Erythroblast (primary cell): ENCODE measurements at regions not wholly inside any gene's neighbourhood (a gene's known extent, or its start where the extent isn't known, plus 50 kb on each side); places are given as distances from the start of the nearest gene placed in this dataset.

Experiments
- DNase-seq, 2 experiments: peaks; one replicate each; lab custom pipeline; 2025; lab: John Stamatoyannopoulos, UW
- GATA1 ChIP-seq: IDR thresholded peaks from 2 replicates; pipeline ENCODE4 v1.6.1; 2011; ENCODE audit warnings: low read depth, mild to moderate bottlenecking, control low read depth, low read length, moderate library complexity
- POLR2A ChIP-seq: IDR thresholded peaks from 2 replicates; pipeline ENCODE4 v1.6.1; 2011; ENCODE audit warnings: mild to moderate bottlenecking, low read length

DNA sequence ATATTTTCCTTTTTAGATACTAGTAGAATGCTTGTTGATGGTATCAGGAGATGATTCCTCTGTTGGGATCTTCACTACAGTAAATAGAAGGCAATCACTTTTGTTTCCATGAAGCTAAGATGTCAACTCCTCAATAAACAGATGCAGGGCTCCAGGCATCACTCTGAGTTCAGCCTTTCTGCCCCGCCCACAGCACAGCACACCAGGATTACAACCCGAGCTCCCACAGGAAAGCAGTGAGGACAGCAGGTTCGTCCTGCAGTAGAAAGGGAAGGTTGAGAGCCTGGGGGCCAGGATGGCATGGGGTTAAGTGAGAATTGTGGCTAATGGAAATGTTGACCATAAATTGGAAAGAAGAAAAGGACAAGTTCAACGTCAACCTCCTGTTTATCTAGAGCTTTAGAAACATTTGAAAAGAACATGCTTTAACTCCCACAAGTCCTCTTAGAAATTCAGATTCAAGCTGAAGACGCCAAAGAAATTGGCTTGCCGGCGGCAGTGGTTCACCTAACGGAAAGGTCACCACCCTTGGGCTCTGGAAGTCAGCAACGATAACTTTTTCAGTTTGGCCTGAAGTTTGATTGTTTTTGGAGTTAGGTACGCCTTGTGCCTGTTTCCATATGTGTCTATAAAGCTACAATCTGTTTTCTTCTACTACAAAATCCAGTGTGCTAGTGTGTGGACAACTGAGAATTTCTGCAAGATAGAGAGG, 144.4 kb upstream of the PDE10A start:
- no peak for TF ChIP-seq POLR2A
- no peak for TF ChIP-seq GATA1
- no peak for DNase-seq

DNA sequence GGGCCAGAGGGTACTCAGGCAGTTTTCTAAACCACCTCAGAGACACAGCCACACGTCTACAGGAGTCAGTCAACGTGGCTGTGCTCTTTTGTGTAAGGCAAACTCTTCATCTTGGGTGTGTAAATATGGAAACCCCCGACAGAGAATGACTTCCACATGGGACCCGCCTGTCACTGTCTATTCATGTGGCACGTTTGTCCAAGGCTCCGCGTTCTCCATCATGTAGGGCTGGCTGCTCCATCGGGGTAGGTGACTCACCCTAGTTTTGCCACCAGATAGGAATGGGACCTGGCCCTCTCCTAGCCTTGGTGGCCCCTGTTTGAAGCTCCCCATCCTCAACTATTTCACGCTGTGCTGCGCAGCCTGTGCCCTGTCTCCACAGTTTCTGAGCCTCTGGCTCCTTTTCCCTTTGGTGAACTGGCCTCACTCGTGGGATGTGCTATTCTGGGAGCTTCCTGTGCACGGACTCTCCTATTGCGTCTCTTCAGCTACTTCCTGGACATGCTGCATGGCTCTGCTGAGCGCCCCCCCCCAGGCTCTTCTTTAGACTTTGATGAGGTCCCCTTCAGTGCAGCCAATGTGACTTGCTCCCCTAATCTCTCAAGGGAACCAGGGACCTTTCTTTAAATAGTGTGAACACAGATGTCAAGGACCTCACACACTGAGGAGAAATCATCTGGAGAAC, 143.2 kb upstream of the PDE10A start:
- no peak for DNase-seq
- TF ChIP-seq POLR2A (no peak), GATA1 (no peak)

DNA sequence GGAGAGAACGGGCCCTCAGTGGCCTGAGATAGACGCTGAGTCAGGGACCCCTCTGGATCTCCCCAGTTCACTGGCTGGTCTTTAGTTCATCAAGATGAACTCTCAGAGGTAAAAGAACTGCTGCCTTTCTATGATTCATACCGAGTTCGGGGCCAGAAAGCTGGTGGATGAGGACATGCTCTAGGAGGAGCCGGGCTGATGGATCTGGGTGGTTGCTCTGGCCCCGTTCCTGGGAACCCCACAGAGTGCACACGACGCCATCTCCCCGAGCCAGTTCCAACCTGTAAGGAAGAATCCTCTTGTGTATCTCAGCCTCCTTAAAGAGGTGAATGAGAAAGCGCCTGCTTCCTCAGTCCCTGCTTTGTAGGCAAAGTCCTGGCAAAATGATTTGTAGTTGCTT, 142.6 kb upstream of the PDE10A start:
- no peak for DNase-seq
- no peak for TF ChIP-seq POLR2A
- no peak for TF ChIP-seq GATA1

DNA sequence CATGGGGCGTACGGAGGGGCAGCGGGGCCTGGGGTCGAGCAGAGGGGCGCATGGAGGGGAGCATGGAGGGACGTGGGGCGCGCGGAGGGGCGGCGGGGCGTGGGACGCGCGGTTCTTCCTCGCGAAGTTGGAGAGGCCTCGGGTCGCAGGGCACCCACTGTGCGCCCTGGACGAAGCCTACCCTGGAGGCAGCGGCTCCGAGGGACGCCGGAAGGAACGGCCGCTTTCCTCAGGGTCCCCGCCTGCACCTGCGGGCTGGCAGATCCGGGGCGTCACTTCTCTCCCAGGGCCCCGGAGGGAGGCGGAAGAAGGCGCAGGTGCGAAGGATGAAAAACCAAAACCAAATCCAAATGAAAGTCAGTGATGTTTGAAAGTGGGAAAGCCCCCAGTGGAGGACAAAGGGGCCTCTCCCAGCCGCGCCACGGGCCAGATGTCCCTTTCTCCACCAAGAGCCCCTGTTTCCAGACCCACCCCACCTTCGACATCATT, 142.1 kb upstream of the PDE10A start:
- no peak for TF ChIP-seq GATA1
- TF ChIP-seq POLR2A = no peak
- no peak for DNase-seq

DNA sequence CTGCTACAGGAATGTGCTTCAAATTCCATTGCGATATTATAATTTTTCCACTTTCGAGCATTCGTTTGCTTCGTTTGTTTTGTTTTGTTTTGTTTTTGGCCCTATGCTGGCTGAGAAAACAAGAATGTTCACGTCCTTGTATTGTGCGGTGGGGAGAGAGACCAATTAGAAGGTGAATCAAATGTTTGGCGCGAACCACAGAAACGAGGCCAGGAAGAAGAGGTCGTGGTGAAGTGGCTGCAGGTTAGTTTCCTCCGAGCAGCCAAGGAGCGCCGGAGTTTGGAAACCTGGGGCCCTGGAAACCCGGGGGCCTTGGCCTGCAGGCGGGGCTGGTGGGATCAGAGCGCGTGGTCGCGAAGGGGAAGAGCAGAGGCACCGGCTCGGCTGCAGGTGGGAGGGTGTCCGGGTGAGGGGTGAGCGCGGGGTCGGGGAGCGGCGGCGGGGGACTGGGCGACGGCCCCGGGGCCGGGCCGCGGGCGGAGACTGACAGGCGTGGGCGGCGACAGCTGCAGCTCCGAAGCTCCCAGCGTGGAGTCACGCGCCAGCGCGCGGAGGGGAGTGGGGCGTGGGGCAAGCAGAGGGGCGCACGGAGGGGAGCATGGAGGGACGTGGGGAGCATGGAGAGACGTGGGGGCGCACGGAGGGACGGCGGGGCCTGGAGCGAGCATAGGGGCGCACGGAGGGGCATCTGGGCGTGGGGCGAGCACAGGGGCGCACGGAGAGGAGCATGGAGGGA, 141.5 kb upstream of the PDE10A start:
- DNase-seq = no peak
- TF ChIP-seq POLR2A = no peak
- TF ChIP-seq GATA1 = no peak

DNA sequence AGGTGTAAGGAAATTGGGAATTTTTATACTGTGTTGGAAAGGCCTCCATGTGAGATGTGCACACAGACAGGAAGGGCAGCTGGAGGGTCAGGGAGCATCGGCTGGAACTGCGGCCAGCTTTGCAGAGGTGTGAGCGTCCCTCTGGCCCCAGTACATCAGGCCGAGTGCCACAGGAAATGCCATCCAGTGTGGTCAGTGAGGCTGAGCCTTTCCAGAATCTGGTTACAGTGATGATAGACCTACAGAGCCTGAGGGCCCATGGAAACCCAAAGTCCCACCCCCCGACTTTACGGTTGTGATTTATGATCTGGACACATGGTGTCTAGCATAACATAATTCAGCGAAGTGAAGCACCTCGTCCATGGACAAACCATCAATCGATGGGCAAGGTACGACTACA, 137.3 kb upstream of the PDE10A start:
- DNase-seq = no peak

DNA sequence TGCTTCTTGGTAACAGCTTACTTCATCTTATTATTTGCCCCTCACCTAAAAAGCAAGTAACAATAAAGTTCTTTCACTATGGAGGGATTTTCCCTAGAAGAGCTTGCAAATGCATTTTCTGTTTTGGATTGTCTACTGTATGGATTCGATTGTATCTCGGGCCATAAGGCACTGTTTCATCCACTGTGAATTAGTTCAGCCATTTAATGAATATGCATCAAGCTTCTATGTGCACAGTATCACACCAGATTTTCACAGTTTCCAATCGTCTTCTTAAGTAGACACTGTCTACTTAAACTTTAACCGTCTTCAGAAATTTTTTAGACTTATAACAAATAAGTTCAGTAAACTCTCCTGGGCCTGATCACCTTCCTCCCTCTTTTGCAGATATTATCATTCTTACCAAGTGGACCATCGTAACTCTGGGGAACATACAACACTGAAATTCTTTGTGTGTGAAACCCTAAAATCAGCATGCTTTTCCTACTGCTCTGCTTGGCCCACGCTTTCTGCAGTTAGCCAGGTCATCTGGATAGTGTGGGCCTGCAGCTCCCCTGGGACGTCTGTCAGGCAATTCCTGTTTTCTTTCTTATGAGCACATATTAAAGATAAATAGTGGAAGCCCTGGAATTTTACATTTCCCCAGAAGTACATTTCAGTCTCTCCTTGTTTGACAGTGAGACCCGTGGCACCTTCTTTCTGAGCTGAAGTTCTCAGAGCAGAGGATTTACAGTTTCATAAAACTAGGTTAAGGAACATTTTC, 136.5 kb upstream of the PDE10A start:
- TF ChIP-seq POLR2A = no peak
- no peak for TF ChIP-seq GATA1
- DNase-seq = no peak

More for the DNA sequence above, 137.3 kb upstream of the PDE10A start:
- TF ChIP-seq POLR2A (no peak), GATA1 (no peak)

DNA sequence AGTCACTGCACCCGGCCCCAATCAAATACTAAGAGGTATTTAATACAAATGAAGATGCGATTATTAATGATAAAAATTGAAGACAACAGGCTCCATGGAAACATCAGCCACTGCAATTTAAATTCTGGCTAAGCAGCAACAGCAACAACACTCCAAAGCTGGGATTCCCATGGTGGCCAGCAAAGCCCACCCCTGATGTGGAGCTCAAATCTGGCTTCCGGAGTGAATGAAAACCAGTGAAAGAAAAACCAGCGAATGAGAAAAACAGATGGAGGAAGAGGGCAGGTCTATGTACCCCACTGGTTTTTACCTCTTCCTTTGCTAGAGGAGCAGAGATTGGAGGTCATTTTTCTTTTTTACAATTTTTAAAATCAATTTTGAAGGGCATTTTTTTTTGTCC, 135.9 kb upstream of the PDE10A start:
- DNase-seq = no peak
- TF ChIP-seq GATA1 = no peak
- no peak for TF ChIP-seq POLR2A

DNA sequence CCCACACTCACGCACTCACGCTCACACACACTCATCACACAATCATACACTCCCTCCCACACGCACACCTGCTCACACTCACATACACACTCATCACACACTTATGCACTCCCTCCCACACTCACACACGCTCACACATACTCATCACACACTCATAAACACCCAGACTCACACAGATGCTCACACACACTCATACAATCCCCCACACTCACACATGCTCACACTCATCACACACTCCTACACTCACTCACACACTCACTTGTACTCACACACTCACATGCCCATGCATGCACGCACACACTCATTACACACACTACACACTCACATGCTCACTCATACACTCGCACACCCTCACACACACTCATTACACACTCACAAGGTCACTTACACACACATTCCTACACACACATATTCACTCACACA, 131.1 kb upstream of the PDE10A start:
- no peak for DNase-seq
- no peak for TF ChIP-seq POLR2A
- no peak for TF ChIP-seq GATA1

DNA sequence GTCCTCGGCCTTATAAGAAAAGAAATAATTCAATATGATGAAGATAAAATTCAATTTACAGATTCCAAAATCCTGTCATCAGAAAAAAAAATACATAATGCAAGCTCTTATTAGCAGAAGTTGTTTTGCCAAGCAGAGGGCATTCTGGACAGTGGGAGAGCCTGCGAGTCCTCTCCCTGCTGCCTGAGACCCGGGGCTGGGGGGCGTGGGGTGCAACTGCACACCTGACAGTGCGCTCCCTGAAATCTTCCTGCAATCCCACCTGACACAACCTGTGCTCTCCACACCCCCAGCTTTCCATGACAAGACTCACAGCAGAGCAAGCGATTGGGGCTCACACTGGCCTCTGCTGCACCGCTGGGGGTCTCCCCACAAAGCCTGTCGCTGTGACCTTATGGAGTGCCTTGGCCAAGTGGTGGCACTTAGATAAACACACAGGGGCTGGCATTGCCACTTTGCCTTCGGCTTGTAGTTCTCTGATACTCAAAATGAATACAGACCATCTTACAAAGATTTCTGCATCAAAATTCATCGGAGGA, 130.3 kb upstream of the PDE10A start:
- no peak for TF ChIP-seq POLR2A
- TF ChIP-seq GATA1 = no peak
- no peak for DNase-seq

DNA sequence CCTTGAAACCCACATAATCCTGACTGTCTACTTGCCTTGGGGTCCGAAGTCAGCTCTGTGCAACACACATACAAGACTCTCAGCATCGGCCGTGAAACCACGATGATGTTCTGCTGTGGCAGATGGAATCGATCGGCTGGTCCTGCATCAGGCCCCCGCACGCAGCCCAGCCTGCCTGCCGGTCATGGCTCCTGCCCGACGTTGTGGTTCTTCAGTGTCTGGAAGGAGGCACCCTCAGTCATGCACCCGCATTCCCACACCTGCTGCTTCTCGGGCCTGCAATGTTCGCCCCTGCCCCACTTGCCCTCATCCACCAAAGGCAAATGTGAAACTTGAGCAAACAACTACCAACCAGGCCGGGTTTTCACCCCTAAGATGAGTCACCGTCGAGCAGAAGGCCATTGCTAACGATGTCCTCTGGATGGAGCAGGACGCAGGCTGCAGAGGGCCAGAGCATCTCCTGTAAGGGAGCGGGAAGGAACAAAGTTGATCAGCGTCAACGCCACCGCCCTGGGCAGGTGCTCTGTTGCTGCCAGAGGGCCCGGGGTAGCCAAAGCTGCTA, 128.9 kb upstream of the PDE10A start:
- no peak for DNase-seq
- no peak for TF ChIP-seq GATA1

DNA sequence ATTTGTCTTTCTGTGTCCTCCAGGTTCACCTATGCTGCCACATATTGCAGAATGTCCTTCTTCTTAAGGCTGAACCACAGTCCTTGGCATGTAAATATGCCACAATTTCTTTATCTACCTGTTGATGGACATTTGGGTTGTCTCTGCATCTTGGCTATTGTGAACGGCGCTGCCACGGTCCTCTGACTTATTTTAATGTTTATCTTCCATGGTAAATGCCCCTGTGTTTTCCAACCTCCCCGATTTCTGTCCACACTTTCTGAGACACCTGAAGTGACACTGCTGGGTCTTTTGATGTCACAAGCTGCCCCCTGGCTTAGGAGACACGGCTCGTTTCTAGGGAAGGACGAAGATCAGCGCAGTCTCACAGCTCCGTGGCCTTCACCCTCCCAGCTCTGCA, 128.3 kb upstream of the PDE10A start:
- DNase-seq = no peak
- no peak for TF ChIP-seq POLR2A
- no peak for TF ChIP-seq GATA1

DNA sequence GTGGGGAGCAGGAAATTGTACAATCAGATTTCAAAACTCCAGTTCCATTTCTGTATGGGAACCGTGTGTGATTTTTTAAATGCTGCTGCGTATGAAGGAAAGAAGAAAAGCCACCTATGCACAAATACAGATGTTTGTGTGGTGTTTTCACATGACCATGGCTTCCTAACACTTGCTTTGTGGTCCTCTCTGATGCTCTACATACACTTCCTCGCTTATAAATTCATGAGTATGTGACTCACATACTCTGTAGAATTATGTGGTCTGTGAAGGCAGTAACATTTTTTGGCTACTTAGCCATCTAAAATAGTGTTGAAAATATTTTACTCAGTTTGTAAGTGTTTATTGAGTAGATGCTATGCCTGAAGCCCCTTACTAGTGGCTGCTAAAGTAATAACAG, 119.8 kb upstream of the PDE10A start:
- DNase-seq = no peak
- TF ChIP-seq POLR2A = no peak
- no peak for TF ChIP-seq GATA1
